Activated CD8-positive, alpha-beta memory T cell treated with anti-CD3 and anti-CD28 coated beads, Interleukin-2, amount 50 U/mL, for 24 hours (primary cell): ENCODE measurements at regions not wholly inside any gene's neighbourhood (a gene's known extent, or its start where the extent isn't known, plus 50 kb on each side); places are given as distances from the start of the nearest gene placed in this dataset.

Experiments used
- DNase-seq: peaks from one replicate; pipeline ENCODE4 v3.0.0-alpha.2; 2020; ENCODE audit errors: extremely low read depth

GRCh38 chr5:96588539-96588938 is 73.6 kb upstream of the CAST start:
- DNase-seq: no peak

GRCh38 chr5:96590796-96591195 is 71.4 kb upstream of the CAST start:
- DNase-seq: no peak

- DNase-seq: no peak
These were observed 66.7 kb upstream of the CAST start for GRCh38 chr5:96595300-96596090.

- no peak for DNase-seq
These were observed 64.6 kb upstream of the CAST start for GRCh38 chr5:96597438-96598020.

- no peak for DNase-seq
These were observed 61.0 kb upstream of the CAST start for GRCh38 chr5:96601200-96601599.

GRCh38 chr5:96601715-96602244 is 60.4 kb upstream of the CAST start:
- peak; percentile 6 for DNase-seq

GRCh38 chr5:96602776-96603175 is 59.4 kb upstream of the CAST start:
- no peak for DNase-seq

GRCh38 chr5:96605144-96605837 is 56.9 kb upstream of the CAST start:
- DNase-seq: no peak

- no peak for DNase-seq
These were observed 52.8 kb upstream of the CAST start for GRCh38 chr5:96609369-96609768.

- no peak for DNase-seq
These were observed 51.4 kb upstream of the CAST start for GRCh38 chr5:96610747-96611146.

GRCh38 chr5:96611946-96612345 is 50.2 kb upstream of the CAST start:
- DNase-seq: no peak
